ENCODE measurements at regions not wholly inside any gene's neighbourhood (a gene's known extent, or its start where the extent isn't known, plus 50 kb on each side); places are given as distances from the start of the nearest gene placed in this dataset.
A peak's percentile ranks its signal among the peaks of the same experiment; 100 is the strongest.

DNA sequence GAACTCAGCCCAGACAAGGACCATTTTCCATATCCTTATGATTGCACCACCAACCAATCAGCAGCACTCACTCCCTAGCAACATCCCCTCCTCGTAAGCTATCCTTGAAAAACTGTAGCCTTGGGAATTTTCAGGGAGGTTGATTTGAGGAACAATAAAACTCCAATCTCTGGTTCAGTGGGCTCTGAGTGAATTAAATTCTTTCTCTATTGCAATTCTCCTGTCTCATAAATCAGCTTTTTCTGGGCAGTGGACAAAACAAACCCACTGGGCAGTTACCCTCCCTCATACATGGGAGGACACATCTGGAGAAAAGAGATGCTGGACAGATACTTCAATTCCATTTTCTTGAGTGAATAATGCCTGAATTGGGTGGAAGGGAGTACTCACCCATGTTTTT is 115.4 kb upstream of the STXBP5 start:
- DNase-seq (ENCODE audit: low spot score): no peak
- in situ Hi-C loops (cut with HindIII; ENCODE audit: low sequenced_read_pairs): no loop called here

DNA sequence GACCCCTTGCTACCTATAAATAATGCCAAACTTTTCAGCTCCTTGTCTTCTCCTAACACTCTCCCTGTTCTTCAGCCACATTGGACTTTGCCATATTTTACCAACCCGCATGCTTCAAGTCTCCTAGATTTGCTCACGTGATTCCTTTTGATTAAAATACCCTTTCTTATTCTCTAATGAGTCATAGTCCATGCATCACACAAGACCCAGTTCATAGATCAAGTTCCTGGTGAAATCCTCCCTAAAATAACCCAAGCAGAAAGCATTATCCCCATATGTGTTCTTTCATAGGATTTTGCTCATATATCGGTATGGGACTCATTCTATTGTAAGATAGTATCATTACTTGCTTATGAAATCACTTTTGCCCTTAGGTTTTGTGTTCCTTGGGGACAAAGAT is 108.9 kb upstream of the STXBP5 start:
- in situ Hi-C loops (cut with HindIII; ENCODE audit: low sequenced_read_pairs): no loop called here

DNA sequence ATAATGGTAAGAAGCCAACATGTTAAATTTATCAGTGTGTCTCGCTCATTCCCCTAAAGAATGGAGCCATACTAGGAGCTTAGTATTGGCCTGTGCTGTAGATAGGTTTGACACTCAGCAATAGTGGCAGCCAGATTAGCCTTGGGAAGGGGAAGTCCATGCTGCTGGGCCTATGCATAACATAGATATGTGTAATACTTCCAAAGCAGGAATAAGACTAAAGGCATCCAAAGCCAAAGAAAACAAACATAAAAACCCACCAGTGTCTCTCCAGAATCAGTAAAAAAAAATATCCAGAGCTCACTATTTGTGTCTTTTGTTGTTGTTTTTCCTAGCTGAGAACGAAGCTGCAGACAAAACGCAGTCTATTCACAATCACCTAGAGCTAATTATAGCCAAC is 104.2 kb upstream of the STXBP5 start:
- no peak for DNase-seq (ENCODE audit: low spot score)
- in situ Hi-C loops (cut with HindIII; ENCODE audit: low sequenced_read_pairs): no loop called here

More for the DNA sequence above, 108.9 kb upstream of the STXBP5 start:
- no peak for DNase-seq (ENCODE audit: low spot score)

DNA sequence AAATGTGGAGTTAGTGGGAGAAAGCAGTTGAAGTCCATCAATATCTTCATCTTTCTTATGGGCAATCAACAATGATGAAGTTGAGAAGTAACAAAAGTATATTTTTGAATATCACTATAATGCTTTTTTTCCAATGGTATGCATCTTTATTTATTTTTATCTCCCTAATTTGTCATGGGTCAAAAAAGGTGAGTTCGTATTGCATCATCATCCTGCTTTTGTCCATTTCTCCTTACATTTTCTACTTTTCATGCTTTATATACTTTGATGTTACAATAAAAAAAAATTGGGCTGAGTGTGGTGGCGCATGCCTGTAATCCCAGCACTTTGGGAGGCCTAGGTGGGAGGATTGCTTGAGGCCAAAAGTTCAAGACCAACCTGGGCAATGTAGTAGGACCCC is 101.2 kb upstream of the STXBP5 start:
- DNase-seq (ENCODE audit: low spot score): no peak
- in situ Hi-C loops (cut with HindIII; ENCODE audit: low sequenced_read_pairs): no loop called here

DNA sequence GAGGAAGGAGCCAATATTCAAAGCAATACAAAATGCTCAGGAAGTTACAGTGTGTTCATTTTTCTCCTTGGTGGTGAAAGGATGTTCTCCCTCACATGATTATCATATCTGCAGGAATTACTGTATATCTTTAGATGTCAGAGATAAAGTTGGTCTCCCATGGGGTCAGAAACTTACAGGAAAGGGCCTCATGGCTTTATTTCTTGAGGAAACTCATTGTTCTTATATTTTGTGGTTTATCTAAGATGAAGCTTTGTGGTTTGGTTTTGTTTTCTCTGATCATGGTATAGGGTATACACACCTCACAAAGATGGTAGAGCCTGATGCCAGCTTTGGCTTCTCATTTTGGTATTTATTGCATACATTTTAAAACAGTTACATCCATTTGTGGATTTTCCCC is 100.5 kb upstream of the STXBP5 start:
- in situ Hi-C loops (cut with HindIII; ENCODE audit: low sequenced_read_pairs): no loop called here

DNA sequence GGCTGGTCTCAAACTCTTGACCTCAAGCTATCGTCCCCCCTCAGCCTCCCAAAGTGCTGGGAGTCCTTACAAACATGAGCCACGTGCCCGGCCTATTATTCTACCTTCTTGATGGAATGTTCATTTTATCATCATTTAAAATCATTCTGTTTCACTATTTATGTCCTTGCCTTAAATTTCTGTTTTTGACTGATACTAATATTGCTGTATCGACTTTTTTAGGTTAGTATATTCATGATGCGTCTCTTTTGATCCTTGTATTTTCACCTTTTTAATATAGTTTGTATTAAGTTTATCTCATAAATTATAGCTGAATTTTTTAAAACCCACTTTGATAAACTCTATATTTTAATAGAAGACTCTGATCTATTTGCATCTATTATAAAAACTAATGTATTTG is 98.4 kb upstream of the STXBP5 start:
- in situ Hi-C loops (cut with HindIII; ENCODE audit: low sequenced_read_pairs): no loop called here
- DNase-seq (ENCODE audit: low spot score): no peak

More for the DNA sequence above, 100.5 kb upstream of the STXBP5 start:
- no peak for DNase-seq (ENCODE audit: low spot score)

DNA sequence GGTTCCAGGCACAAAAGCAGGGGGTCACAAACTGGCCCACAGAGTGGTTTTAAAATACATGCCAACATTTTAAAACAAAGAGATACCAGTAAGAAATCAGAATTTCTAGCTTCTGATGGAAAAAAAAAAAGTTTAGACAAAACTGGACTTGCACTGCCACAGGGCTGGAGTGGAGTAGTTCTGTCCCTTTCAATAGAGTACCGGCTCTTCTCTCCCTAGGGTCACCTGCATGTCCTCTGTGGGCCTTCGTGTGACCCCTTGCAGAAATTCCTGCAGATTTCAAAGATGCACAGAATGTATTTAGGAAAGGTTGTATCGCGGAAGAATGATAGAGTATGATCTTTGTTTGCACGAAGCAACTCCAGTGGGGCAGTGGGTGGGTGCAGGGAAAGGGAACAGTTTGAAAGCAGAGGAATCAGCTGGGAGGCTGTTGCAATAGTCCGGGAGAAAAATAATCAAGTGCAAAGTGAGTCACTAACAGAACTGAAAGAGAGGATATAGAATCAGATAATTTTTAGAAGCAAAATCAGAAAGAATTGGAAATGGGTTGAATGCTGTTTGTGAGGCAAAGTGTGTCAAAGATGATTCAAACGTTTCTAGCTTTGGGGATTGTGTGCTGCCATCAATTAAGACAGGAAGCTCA is 97.3 kb upstream of the STXBP5 start:
- in situ Hi-C loops (cut with HindIII; ENCODE audit: low sequenced_read_pairs): no loop called here
- DNase-seq (ENCODE audit: low spot score): no peak

DNA sequence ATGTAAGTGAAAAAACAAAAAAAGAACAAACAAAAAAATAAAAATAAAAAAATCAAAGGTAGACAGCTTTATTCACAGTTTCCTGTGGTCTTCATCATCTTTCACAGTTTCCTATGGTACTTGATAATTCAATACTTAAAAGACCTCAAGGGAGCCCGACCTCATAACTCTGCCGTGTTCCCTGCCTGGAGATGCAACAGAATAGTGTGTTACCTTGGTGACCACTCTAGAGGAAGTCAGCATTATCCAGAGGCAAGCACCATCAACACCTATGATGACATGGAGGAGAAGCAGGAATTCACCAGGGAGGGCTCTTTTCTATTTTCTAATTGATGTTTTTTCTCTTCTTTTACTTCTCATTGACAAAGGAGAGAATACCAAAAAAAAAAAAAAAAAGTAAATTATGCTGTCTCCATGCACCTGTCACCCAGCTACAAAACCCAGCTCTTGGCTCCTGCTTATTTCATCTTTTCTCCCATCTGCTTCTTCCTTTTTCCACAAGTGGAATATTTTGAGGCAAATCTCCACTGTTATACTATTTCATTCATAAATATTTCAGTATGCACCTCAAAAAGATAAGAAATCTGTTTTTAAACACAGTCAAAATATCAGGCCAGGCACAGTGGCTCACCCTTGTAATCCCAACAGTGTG is 95.8 kb upstream of the STXBP5 start:
- in situ Hi-C loops (cut with HindIII; ENCODE audit: low sequenced_read_pairs): no loop called here

DNA sequence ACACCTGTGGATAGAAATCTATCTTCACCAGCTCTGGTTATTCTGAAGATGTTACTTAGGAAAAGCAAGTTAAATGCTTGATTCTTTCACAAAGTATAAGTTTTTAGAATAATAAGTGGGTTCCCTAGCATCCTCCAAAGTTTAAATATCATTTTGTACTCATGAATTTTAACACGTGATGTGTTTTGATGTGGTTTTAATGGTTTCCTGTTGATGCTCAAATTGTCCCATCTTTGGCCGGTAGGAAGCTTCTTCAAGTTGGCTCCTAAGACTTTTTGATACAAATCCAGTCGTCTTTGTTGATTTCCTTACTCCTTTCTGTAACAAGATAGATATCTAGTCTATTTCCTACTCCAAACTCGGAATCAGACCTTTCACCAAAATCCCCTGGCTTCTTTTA is 94.5 kb upstream of the STXBP5 start:
- in situ Hi-C loops (cut with HindIII; ENCODE audit: low sequenced_read_pairs): no loop called here

More for the DNA sequence above, 95.8 kb upstream of the STXBP5 start:
- peak; percentile 73 for DNase-seq (ENCODE audit: low spot score)

DNA sequence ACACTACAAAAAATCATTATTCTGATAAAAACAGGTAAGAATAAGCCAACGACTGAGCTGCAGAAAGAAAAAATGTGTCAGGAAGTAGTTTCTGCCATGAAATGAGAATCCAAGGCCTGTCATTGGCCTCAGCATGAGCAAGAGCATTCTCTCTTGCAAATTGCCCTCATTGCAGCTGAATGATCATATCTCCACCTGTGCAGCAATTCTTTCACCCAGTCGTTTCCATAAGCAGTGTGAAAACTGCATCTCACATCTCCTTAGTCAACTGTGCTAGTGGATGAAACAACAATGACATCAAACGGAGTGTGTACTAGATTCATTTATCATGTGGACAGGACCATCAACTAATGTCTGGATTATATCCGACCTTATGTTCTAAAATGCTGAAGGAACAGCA is 88.2 kb upstream of the STXBP5 start:
- in situ Hi-C loops (cut with HindIII; ENCODE audit: low sequenced_read_pairs): no loop called here
- DNase-seq (ENCODE audit: low spot score): peak; percentile 41

More for the DNA sequence above, 94.5 kb upstream of the STXBP5 start:
- DNase-seq (ENCODE audit: low spot score): no peak

DNA sequence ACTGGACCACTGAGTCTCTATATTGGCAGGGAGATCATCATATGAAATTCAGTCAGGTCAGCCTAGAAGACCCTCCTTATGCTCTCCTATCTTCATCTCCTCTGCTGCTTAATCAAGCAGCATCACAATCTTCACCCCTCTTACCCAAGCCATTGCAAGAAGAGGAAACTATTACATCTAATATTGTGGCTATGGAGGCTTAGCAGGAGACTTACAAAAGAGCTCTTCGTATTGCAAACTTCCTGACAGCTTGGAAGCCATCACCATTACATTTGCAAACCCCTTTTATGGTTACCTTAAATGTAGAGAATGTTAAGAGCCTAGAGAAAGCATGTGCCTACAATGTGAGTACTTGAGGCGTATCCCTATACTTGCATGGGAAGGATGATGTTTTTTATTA is 87.2 kb upstream of the STXBP5 start:
- no peak for DNase-seq (ENCODE audit: low spot score)
- in situ Hi-C loops (cut with HindIII; ENCODE audit: low sequenced_read_pairs): no loop called here

DNA sequence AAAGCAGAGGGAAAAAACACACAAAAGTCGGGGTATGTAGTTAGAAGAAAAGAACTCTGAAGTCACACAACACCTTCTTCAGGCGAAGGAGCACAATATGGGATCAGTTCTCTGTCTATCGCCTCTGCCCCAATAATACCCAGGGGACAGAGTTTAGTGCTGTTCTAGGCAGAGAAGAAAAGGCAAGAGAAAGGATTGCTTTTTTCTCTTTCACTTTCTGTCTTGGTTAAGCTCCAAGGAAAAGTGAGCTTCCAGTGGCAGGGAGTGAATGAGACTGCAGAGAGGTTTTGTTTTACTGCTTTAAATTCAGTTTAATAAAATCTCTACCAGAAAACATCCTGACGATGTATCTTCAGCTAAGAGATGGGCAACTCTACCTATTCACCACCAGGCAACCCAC is 86.6 kb upstream of the STXBP5 start:
- in situ Hi-C loops (cut with HindIII; ENCODE audit: low sequenced_read_pairs): no loop called here
- DNase-seq (ENCODE audit: low spot score): no peak

DNA sequence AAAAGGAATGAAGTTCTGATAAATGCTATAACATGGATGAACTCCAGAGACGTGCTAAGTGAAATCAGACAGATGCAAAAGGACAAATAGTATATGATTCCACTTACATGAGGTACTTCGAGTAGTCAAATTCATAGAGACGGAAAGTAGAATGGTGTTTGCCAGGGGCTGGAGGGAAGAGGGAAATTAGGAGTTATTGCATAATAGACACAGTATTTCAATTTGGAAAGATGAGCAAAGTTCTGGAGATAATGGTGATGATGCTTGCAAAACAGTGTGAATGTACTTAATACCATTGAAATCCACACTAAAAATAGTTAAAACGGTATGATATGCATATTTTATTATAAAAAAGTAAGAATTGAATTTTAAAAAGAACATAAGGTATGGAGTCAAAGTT is 84.9 kb upstream of the STXBP5 start:
- DNase-seq (ENCODE audit: low spot score): no peak
- in situ Hi-C loops (cut with HindIII; ENCODE audit: low sequenced_read_pairs): no loop called here

DNA sequence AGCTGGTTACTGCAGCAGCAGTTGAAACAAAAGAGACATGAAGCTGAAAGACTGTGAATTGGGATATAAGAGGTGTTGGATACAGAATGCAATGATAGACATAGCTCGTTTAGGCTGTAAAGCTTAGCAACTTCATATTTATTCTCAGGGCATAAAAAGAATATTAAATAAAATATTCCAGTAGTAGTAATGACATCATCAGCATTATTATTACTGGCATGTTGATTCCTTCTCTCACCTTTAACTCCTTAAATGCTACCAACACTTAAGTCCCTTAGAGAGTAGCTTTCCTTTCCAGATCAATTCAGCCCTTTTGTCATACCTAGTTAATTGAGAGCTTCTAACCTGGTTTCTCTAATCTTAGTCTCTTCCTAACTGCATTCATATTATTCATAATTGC is 81.4 kb upstream of the STXBP5 start:
- in situ Hi-C loops (cut with HindIII; ENCODE audit: low sequenced_read_pairs): no loop called here
- no peak for DNase-seq (ENCODE audit: low spot score)

DNA sequence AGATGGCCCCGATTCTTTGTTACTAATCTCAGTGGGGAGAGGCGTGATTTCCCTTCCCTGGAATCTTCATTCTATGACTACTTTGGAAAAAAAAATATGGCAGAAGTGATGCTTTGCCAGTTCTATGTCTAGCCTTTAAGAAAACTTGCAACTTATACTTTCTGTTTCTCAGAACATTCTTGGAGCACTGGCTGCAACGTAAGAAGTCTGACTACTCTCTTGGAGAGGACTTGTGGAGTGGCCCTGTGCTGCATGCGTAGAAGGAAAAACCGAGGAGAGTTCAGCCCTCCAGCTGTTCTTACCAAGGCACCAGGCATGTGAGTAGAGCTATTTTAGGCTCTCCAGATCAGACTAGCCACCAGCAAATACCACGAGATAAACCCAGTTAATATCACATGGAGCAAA is 77.6 kb upstream of the STXBP5 start:
- in situ Hi-C loops (cut with HindIII; ENCODE audit: low sequenced_read_pairs): no loop called here
- no peak for DNase-seq (ENCODE audit: low spot score)

DNA sequence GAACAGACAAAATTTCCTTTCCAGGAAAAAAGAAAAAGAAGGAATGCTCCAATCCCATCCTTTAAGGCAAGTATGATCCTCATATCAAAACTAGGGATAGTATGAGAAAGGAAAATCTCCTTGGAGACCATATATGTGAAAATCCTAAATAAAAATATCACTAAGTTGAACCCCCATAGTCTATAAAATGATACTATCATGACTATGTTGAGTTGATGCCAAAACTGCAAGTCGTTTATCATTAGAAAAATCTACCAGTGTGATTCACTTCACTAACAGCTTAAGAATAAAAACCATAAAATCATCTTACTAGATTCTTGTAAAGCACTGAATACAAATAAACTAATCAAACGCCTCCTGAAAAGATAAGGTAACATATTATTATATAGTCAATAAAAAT is 76.6 kb upstream of the STXBP5 start:
- in situ Hi-C loops (cut with HindIII; ENCODE audit: low sequenced_read_pairs): no loop called here
- DNase-seq (ENCODE audit: low spot score): no peak

DNA sequence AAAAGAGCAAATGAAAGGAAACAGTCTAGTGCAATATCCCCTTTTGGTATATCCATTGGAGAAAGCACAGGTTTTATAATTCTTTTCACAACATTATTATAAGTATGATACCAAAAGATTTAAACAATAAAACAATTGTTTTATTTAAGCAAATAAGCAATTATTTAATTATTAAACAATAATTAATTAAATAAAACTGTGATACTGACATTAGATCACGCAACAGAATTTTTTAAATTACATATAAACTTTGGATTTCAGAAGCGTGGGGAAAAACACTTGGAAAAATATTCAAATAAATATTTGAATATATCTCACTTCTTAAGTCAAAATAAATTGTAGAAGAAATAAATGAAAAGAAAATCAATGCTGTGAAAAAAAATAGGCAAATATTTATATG is 76.2 kb upstream of the STXBP5 start:
- no peak for DNase-seq (ENCODE audit: low spot score)
- in situ Hi-C loops (cut with HindIII; ENCODE audit: low sequenced_read_pairs): no loop called here

DNA sequence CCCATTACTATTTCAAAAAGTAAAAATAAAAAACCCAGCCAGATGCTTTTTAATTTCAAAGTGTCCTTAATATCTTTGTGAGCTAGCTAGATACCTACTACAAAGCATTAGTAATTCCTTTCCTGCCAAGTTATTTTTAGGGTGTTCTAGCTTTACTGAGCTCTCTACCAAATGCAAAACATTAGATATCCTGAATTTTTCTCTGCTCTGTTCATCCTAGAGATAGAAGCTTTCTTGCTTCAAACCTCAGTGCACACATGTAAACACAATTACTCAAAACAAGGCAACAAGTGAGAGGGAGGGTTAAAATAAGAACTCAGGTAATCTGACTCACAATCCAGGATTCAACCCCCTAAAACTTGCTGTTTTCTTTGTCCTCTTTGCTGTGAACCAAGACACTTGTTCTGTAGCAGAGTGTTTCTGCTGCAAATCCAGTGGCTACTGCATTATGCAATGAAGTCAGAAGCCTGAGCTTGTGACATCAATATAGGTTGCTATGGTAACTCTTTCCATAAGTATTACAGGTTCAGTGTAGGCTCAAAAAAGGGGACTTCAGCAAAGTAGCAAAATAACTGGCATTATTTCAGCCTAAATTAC is 72.6 kb upstream of the STXBP5 start:
- in situ Hi-C loops (cut with HindIII; ENCODE audit: low sequenced_read_pairs): no loop called here
- DNase-seq (ENCODE audit: low spot score): peak; percentile 49

DNA sequence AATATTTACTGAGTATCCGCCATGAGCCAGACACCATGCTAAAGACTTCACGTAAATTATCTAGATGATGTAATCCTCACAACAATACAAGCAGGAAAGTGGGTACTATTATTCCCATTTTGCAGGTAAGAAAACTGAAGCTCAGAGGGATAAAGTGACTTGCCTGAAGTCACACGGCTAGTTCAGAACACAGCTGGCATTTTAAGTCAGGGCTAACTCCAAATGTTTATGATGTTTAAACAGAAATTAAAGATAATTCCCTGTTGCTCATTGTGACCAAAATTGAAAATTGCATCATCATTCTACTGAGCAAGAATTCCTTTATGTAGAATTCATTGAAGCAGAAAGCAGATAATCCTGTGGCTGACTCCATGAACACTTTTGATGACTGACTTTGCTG is 71.3 kb upstream of the STXBP5 start:
- in situ Hi-C loops (cut with HindIII; ENCODE audit: low sequenced_read_pairs): no loop called here
- DNase-seq (ENCODE audit: low spot score): no peak

DNA sequence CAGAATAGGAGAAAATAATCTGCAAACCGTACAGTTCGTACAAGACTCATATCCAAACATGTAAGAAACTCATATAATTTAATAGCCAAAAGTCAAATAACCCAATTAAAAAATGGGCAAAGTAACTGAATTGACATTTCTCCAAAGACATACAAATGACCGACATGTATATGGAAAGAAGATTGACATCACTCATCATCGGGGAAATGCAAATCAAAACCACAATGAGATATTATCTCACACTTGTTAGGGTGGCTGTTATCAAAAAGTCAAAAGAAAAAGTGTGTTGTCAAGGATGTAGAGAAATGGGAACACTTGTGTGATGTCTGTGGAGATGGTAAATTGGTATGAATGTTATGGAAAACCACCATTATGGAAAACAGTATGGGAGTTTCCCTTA is 70.5 kb upstream of the STXBP5 start:
- DNase-seq (ENCODE audit: low spot score): no peak
- in situ Hi-C loops (cut with HindIII; ENCODE audit: low sequenced_read_pairs): no loop called here

DNA sequence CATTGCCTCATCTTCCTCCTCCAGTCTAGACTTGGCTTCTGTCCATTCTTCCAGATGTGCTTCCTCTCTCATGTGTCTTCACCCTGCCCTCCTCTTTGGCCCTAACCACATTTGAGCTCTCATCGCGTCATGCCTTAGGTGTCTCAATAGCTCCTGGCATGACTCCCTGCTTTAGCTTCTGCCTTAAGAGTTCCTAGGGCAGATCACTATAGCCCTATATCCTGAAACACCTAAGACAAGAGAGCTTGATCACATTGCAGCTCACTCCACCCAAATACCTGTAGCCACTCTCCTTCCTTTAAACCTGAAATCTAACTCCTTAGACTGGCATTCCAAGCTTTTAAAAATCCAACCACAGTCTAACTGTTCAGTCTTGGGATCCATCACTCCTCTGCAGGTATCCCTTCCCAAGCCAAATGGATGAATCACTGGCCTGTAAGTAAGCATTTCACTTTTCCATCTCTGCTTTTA is 69.0 kb upstream of the STXBP5 start:
- no peak for DNase-seq (ENCODE audit: low spot score)

More for the DNA sequence above, 69.0 kb upstream of the STXBP5 start:
- in situ Hi-C loops (cut with HindIII; ENCODE audit: low sequenced_read_pairs): no loop called here

Measured in G401 (cell line).